ENCODE measurements at regions not wholly inside any gene's neighbourhood (a gene's known extent, or its start where the extent isn't known, plus 50 kb on each side); places are given as distances from the start of the nearest gene placed in this dataset.

GRCh38 chr5:4945296-4945695 lies 194.8 kb upstream of the ADAMTS16 start:
- H3T11ph ChIP-seq (ENCODE audit: low read length), result no peak overlapping the region
- H2BK20ac ChIP-seq (ENCODE audit: low read depth, low read length, poor library complexity, severe bottlenecking), result no peak overlapping the region
- no peaks in the 10 kb centered on the region for H4K20me1 ChIP-seq (ENCODE audit: control insufficient read depth, insufficient read depth, insufficient read length)
- no peak for TF ChIP-seq CTCF (conservative IDR thresholded peaks at IDR 0.05)
- no peak overlapping the region for H2AK5ac ChIP-seq (ENCODE audit: insufficient read length, low read length)
- H3K79me2 ChIP-seq (ENCODE audit: insufficient read depth, low read length), result no peaks in the 10 kb centered on the region
- Mint-ChIP-seq H3K4me1 (peaks cover 8 to 10% of the 10 kb centered on the region in 2 experiments), H3K27ac (0 out of 7 replicates have a peak overlapping the region, but pooled peaks of 1 of the 3 experiments have one; percentile 15), H3K4me3 (no peak overlapping the region), H3K9me3 (no peaks in the 10 kb centered on the region; a peak in 1 of 5 replicates), H3K27me3 (ENCODE audit: low read depth) (no peaks in the 10 kb centered on the region), H3K36me3 (ENCODE audit: insufficient read depth in 1 of 3, low read depth in 3 of 3) (no peaks in the 10 kb centered on the region)
- no peak for DNase-seq
- no peak overlapping the region for H2AFZ ChIP-seq (ENCODE audit: low read length)
- no peak overlapping the region for H3K27ac ChIP-seq (ENCODE audit: insufficient read length, low read depth, low read length)
- no CpG with 5 or more reads among the region's 7 CpGs for WGBS (ENCODE audit: extremely low coverage, insufficient read length, low lambda C conversion rate)
- no peak overlapping the region for H3K18ac ChIP-seq (ENCODE audit: insufficient read length, low read depth, low read length)
- H4K5ac ChIP-seq (ENCODE audit: insufficient read length, low read depth, low read length), result no peak overlapping the region
- H3K23me2 ChIP-seq (ENCODE audit: insufficient read length, low read depth, low read length, poor library complexity, severe bottlenecking), result no peaks in the 10 kb centered on the region
- H3K9ac ChIP-seq (ENCODE audit: extremely low read depth, insufficient read length, low read length), result no peak overlapping the region
- no peaks in the 10 kb centered on the region for H3K27me3 ChIP-seq (ENCODE audit: insufficient read depth, low read length)
- H3K4ac ChIP-seq (ENCODE audit: low read depth, low read length), result no peak overlapping the region
- no peak overlapping the region for H3K56ac ChIP-seq (ENCODE audit: insufficient read length, low read depth, low read length)
- no peaks in the 10 kb centered on the region for H3K4me1 ChIP-seq (ENCODE audit: insufficient read depth, low read length)
- H2BK5ac ChIP-seq (ENCODE audit: insufficient read length, low read length), result no peak overlapping the region
- H3K14ac ChIP-seq (ENCODE audit: insufficient read depth, low read length), result no peak overlapping the region
- no peak overlapping the region for H4K91ac ChIP-seq (ENCODE audit: insufficient read length, low read depth, low read length)
- H2BK120ac ChIP-seq (ENCODE audit: low read depth, low read length, poor library complexity, severe bottlenecking), result no peak overlapping the region
- no peak overlapping the region for H3K23ac ChIP-seq (ENCODE audit: insufficient read length, low read depth, low read length)
- H2BK12ac ChIP-seq (ENCODE audit: insufficient read length, low read depth, low read length), result no peak overlapping the region
- no peak overlapping the region for H4K8ac ChIP-seq (replicated peaks; ENCODE audit: insufficient read length, low read depth, low read length)
- no peaks in the 10 kb centered on the region for H3K9me3 ChIP-seq (ENCODE audit: control insufficient read depth, low read depth, low read length)
- H3K79me1 ChIP-seq (ENCODE audit: insufficient read depth, low read depth, low read length, poor library complexity, severe bottlenecking), result no peaks in the 10 kb centered on the region
- H3K4me2 ChIP-seq (ENCODE audit: insufficient read depth, insufficient read length, low read length), result no peak overlapping the region
- no peak overlapping the region for H2BK15ac ChIP-seq (ENCODE audit: low read depth, low read length)

Data from H9 (cell line).